ENCODE measurements at regions not wholly inside any gene's neighbourhood (a gene's known extent, or its start where the extent isn't known, plus 50 kb on each side); places are given as distances from the start of the nearest gene placed in this dataset.

DNA sequence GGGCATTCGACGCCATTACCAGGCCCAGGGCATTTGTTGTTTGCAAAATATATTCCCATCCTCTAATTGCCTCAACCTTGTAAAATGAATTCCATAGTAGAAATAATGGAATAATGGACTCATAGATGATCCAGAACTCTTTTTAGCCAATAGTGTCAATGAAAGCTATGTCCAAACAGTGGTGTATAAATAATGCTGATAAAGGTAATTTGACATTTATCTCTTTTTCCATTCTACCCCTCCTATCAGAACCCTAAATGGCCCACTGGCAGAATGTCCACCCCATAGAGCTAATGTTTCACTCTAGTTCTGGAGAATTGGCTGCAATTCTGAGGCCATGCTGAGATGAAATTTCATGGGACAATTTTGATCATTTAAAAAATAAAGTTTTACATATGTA, 76.4 kb upstream of the DLX6 start:
- no peak for DNase-seq

DNA sequence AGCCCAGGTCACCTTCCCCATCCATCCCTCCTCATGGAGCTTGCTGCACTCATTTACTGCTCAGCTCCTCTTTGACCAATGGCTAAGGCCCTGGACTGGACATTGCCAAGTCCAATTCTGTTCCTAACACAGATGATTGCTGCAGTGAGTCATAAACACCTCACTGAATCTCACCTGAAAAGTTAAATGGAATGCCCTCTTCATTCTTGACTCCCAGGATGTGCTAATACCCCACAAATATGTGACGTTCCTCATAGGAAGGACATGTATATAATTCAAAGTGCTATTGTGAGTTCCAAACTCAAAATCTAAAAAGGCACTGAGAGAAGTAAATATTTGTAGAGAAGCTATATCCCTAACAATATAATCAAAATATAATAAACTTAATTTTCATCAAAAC, 73.5 kb upstream of the DLX6 start:
- no peak for DNase-seq

DNA sequence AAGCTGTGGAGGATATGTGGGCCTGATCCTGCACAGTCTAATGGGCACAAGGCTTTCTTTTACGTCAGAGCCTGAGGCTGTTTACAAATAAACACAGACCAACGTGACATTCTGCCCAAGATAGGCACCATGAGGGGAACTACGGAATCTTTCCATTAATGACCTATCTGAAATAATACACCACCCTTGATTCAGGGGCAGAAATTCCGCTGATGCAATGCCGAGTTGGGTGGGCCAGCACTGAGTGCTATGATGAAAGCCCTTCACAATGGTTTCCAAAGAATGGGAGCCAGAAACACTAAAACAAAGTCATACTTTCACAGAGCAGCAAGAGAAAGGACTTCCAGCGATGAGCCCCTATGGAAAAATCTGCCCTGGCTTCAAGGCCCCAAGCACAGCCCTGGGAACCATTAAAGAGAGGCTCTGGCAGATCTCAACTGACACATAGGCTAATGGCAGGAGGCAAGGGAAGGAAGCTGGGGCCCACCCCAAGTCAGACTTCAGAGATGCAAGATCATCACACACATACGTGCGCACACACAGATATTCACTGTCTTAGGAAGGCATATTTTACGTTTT, 72.2 kb upstream of the DLX6 start:
- DNase-seq, result no peak

DNA sequence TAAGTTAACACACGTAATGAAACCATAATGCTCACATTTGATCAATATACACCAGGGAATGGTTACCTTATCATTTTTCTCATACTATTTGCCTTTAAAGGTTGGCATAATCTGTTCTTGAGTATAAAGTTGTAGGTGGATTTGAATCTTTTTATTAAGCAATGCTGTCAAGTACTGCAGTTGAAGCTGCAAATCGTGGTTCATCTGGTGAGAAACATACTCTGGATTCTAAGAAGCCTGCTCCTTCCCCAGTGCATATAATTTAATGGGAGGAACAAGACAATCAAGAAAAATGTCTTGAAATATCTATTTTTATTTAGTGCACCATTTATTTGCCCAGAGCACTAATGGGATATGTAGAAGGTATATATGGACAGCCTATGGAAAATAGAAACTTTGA, 68.7 kb upstream of the DLX6 start:
- DNase-seq, result no peak

DNA sequence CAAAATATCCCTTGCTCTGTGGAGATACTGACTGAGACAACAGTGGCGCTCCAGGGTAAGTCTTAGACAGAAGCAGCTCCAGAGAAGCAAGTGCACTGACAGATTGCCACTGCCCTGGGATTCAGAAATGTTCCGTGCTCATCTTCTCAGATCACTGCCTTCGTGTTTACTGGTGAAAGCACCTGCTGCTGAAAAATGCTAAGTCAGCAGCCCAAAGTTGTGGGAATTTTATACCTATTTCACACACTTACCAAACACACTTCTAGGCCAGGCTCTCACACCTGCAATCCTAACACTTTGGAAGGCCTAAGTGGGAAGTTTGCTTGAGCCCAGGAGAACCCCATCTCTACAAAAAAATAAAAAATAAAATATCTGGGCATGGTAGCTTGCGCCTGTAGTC, 63.2 kb upstream of the DLX6 start:
- no peak for DNase-seq

DNA sequence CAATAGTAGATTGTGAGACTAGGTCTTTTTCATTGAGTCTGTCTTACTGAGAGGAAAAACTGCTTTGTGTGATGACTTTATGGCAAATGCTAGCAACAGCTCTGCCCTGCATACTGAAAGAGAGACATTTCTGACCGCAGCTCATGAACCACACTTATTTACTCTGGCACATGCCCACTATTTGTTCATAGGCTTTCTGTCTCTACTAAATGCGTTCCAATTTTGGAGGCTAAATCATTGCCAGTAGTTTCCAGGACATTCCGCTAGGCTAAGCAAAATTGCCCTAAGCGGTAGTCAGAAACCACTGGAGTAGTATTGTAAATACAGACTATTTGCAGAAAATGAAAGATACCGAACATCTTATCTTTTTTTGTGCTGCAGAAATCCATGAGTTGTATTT, 55.6 kb upstream of the DLX6 start:
- DNase-seq, result no peak

DNA sequence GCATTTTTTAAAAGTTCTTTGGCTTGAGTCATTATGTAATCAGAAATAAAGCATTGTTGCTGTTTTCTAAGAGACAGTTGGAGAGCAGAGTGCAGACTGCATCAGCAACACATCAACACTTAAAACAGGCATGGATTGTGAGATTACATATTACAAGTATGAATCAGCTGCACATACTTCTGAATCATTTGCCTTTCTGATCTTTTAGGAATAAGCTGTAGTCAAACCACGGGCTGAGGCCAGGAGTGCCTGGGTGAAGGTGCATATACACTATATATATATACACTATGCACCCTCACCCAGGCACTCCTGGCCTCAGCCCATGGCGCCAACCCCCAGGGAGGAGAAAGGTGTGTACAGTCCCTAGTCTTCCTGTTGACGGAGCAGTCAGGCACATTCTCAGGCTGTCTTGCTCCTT, 52.4 kb upstream of the DLX6 start:
- DNase-seq, result no peak

DNA sequence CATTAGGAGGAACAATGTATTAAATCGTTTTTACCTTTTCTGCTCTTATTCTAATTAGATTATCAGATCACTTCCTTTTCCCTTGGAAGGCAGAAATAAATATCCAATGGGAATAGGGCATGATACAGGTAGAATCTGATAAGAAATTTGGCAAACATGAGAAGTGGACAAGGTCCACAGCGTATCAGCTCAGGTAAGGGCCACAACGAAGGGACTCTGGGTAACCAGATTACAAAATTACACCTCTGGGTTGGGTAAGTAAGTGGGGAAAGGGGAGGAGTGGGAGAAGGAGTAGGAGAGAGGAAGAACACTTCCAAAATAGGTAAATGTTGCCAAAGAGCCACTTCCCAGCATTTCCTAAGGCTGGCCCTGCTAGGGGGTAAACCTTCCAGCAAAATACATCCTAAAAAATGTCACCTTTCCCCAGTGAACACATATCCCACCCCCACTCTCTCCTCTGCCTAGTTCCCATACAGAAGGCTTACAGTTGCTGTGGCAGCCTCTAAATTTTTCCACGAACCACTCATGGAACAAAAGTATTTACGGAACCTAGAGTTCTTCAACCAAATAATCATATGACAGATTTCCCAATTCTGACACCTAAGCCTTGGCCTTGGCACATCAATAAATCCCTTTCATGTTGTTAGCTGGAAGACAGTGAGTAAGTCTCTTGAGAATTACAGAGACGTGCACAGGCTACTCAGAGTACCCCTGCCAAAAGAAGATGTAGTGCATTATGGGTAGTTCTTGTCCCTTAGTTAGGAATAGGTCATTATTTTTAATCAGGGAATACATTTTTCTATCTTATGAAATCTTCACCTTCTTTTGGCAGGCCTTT, 51.5 kb upstream of the DLX6 start:
- no peak for DNase-seq
